8988T (cell line): ENCODE measurements at regions not wholly inside any gene's neighbourhood (a gene's known extent, or its start where the extent isn't known, plus 50 kb on each side); places are given as distances from the start of the nearest gene placed in this dataset.

Experiments used
- DNase-seq: peaks from one replicate; pipeline ENCODE4 v3.0.0; 2011

GRCh38 chr9:117546894-117547678, 132.2 kb upstream of the ASTN2 start:
- DNase-seq: no peak

- DNase-seq: no peak
Observed at GRCh38 chr9:117545846-117546245, 131.0 kb upstream of the ASTN2 start.

GRCh38 chr9:117543089-117543488, 128.2 kb upstream of the ASTN2 start:
- no peak for DNase-seq

DNA sequence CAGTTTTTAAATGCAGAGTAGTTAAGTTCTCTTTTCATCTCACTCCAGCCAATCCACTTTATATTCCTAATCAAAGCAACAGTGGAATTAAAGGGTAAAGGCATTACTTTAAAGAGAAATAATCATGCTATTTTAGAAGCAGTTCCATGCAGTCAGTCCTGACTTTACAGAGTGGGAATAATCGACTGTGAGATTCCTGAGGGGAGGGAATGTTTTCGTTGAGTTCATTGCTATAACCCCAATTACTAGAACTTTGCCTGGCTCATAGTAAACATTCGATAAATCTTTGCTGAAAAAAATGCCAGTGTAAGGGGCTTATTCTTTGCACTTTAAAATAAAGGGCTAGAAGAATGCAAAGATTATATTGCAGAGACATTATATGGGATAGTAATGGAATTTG, 127.2 kb upstream of the ASTN2 start:
- no peak for DNase-seq

DNA sequence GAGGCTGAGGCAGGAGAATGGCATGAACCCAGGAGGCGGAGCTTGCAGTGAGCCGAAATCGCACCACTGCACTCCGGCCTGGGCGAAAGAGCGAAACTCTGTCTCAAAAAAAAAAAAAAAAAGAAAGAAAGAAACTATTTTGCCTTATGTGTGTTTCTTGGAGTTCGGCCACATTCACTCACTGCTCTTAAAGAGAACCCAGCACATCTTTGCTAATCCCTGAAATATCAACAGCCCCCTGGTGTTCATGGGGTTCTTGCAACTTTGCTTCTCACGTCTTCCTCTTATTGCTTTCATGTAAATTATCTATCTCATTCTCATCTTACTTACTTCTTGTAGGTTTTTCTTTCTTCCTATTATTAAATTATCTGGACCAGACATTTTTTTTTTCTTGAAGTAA, 126.3 kb upstream of the ASTN2 start:
- no peak for DNase-seq

DNA sequence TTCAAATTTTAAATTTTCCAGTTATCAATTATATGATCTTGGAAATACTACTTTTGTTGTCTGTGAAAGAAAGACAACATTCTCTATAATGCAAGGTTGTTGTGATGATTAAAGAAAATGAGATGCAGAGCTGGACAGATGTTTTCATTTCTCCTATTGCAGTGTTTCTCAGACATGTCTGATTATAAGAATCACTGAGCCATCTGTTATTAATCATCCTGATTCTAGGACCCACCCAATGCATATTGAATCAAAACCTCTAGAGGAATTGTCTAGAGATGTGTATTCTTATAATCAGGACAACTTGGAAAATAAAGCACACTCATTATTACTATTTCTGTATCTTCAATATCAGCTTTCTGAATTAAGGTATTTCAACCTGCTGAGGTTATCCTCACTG, 121.1 kb upstream of the ASTN2 start:
- DNase-seq: no peak

- DNase-seq: no peak
Observed at GRCh38 chr9:117535434-117535833, 120.6 kb upstream of the ASTN2 start.

DNA sequence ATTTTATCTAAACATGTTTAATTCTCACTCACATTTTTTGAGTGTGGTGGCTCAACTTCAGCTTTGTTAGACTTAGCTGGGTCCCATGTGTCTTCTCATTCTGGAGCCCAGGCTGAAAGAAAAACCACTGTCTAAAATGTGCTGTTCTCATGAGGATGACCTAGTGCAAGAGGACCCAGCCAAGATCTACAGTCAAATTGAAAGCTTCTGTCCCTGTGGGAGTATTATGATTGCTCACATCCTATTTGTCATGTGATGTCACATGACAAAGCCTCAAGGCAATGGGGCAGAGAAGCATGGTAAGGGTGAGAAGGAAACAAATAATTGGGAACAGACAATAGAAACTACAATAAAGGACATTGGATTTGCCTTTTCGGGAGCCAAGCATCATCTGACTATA, 113.4 kb upstream of the ASTN2 start:
- no peak for DNase-seq

DNA sequence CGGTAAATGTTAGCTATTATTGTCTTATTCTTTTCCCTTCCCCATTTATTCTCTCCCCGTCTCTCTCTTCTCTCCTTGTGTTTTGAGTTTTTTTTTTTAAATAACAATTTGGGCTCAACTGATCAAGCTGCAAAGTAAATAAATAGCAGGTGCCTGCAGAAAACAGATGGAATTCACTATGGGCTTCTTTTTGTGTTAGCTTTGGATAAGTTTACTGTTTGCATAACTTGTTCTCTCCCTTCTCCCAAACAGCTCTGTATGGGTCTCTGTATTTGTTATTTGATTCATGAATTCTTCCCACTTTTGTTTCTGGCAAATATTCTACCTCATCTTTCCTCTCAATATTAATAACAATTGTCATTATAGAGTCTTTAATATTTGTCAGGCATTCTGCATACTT, 111.8 kb upstream of the ASTN2 start:
- DNase-seq: no peak

DNA sequence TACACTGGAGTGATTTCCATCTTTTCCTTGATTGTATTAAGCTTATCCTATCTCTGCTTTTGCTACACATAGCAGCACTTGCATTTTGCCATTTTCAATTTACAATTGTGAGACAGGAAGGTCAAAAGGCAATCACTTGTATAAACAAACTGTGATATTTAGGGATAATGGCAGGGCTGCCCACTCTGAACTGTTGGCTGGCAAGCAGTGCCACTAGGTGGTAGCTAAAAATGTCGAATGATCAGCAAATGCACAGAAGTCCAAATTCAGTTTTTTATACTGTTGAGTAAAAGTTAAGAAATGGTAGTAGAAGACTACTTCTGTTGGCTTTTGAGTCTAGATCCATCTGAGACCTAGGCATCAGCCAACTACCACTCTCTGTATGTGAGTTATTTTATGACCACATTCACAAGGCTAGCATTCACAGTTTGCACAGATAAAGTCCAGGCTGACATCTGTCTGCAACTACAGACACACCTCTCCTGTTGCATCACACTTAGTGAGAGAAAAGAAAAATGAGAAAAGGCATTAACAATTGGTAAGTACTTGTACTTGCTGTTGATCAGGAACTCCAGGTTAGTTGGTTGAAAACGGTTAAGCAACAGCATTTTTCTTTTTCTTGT, 108.8 kb upstream of the ASTN2 start:
- DNase-seq: no peak

DNA sequence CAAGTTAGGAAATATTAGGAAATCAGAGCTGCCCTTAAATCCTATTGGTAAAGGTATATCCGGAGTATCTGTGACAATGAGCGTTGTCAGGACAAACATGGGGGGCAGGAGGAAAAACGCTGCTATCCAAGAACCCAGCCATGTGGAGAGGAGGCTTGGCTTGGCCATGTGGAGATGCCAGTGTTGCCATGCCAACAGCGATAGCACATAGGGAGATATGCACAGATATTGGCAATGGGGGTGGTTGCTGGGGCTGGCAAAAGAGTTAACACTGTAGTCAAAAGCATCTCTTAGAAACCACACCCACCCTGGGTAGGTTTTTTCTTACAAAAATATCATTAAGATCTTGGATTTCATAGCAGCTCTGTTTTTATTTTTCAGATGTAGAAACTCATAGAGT, 106.4 kb upstream of the ASTN2 start:
- no peak for DNase-seq

- DNase-seq: no peak
Observed at GRCh38 chr9:117516676-117517632, 102.1 kb upstream of the ASTN2 start.

- DNase-seq: no peak
Observed at GRCh38 chr9:117511852-117512481, 97.1 kb upstream of the ASTN2 start.

DNA sequence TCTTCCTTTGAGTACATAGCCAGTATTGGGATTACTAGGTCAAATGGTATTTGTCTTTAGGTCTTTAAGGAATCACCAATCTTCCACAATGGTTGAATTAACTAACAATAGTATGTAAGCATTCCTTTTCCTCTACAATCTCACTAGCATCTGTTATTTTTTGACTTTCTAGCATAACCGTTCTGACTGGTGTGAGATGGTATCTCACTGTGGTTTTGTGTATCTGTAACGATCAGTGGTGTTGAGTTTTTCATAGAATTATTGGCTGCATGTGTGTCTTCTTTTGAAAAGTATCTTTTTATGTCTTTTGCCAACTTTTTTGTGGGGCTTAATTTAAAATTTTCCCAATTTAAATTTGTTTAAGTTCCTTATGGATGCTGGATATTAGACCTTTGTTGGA, 81.5 kb upstream of the ASTN2 start:
- DNase-seq: no peak

DNA sequence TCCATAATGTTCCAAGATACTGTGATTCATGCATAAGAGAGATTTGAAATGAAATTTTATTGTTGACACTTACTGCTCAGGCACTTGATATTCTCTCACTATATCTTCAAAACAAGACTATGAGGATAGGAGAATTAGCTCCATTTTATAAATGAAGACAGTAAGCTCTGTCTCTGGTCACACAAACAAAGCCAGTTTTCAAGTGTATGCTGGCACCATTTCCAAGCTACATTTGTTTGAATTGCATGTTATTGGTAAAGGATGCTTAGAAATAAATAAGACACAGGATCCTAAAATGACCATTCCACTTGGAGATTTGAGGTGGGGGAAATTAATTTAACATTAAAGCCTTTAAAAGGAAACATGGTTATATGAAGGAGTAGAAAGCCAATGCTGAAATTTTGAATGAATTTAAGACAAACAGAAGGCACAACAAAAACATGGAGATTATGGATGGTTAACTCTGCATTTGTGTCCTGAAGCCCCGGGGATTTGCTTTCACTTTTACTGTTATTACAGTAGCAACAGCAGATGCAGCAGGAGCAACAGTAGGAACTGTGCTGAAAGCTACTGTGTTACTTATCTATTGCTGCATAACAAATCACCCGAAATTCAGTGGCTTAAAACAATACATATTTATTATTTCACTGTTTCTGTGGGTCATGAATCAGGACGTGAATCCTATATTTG, 79.7 kb upstream of the ASTN2 start:
- no peak for DNase-seq

GRCh38 chr9:117492476-117492875, 77.6 kb upstream of the ASTN2 start:
- no peak for DNase-seq

DNA sequence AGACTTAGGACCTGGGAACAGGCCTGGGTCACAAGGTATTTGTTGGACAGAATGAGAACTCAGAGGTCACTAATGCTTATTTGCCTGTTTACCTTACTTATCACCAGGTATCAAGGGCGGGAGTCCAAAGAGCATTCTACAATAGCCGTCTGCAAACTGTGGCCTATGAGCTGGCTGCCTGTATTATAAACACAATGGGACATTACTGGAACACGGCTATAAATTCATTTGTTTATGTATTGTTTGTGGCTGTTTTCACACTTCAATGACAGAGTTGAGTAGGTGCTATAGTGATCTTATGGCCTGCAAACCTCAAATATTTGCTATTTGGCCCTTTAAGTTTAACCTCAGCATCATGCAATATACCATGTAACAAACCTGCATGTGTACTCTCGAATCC, 76.6 kb upstream of the ASTN2 start:
- no peak for DNase-seq

DNA sequence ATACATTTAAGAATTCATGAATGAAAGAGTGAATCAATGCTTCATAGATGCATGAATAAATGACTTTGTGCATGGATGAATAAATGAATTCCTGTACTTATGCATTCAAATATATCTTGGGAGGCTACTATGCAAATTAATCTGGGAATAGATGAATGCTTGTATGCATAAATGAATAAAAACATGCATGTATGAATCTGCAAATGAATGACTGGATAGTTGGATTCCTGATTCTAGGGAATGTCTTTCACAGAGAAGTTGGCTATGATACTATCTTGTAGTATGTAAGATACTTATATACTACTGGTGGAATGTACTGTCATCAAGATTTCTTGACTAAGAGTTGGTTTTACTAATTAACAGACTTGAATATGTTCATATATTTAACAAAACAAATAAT, 75.3 kb upstream of the ASTN2 start:
- no peak for DNase-seq

GRCh38 chr9:117488659-117489058, 73.8 kb upstream of the ASTN2 start:
- DNase-seq: no peak

DNA sequence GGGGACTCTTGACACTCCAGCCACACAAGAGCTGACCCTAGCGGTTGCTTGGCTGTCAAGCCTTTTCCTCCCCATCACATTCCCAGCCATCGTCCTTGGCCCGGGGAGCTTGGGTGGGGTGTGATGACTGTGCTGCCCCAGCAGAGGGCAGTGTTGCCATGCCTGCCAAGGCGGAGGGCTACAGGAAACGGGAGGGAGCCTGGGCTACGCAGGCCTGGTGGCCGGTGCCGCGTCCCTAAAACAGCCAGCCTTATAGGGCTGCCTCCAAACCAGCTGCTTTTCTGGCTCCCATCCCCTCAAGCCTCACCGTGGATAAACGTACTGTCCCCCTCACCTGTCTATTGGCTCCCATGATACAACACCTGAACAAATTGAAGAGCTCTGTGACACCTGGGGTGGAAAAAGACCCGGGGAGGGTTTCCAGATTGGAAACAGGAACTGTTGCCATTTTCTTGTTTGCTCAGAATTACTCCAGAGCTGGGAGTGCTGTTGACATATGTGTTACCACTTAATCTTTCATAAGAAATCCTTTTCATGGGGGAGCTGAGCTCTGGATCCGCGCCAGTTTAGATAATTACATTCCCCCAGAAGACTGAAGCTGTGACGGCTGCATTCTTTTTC, 72.8 kb upstream of the ASTN2 start:
- peak; percentile 14 for DNase-seq

- no peak for DNase-seq
Observed at GRCh38 chr9:117486426-117486825, 71.6 kb upstream of the ASTN2 start.

DNA sequence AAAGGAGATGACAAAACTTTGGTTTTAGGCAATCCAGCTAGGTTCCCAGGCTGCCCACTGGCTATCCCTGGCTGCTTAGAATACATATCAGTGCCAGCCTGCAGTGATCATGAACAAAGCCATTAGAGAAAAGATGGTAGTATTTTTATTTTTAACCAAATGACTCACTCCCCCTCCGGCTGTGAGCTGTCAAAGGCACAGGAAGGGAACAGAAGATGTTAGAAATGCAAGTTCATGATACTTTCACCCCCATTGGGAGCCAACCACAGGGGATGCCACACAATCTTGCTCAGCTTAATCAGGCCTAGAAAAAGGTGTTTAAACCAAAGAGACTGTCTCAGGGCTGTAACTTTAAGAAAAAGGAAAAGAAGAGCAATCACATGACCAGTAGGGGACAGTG, 70.3 kb upstream of the ASTN2 start:
- DNase-seq: no peak
